ENCODE measurements at regions not wholly inside any gene's neighbourhood (a gene's known extent, or its start where the extent isn't known, plus 50 kb on each side); places are given as distances from the start of the nearest gene placed in this dataset.
"Not testable (repeated sequence)": the region's sequence is repeated elsewhere in the genome, so short reads cannot be mapped to it uniquely, and the experiment has no call there.

DNA sequence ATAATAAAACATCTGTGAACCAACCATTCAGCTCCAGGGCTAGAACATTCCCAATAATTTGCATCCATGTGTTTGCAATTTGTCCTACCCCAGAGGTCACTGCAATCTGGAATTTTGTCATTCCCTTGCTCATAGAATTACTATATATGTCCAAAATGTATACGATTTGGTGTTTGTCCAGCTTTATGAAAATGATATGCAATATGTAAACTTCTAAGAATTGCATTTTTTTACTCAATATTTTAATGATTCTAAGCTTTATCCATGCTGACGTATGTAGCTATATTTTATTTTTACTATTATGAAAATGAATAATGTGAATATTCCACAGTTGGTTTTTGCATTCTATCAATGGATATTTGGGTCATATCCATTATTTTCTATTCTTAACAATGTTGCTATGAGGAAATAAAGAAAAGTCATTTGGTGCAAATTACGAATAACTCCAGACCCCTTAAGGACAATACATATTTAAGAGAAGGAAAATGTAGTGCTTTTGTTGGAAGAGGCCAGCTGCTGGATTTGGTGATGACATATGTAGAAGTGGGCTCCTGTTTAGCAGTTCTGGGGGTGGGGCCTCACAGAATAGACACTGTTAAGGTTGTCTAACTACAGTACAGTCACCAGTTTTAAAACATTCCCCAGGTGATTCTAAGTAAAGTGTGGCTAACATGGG is 139.4 kb downstream of the SLC38A4 start:
- no peak overlapping the region for H3K4me2 ChIP-seq
- H3K9me3 ChIP-seq (replicated peaks in 1 of 11): peaks cover 11 to 28% (median 18%) of the 10 kb centered on the region in 11 experiments; a peak in 21 of 22 replicates
- no peaks in the 10 kb centered on the region for H3K4me1 ChIP-seq
- no peaks in the 10 kb centered on the region for H3K36me3 ChIP-seq
- no peak overlapping the region for H3K4me3 ChIP-seq
- no peaks in the 10 kb centered on the region for H3K27me3 ChIP-seq
- no peak for TF ChIP-seq Cebpa-rat (IDR thresholded peaks at IDR 0.05)
- no peaks in the 10 kb centered on the region for H4K20me1 ChIP-seq
- H3K9ac ChIP-seq: no peak overlapping the region
- H3K27ac ChIP-seq: no peak overlapping the region

DNA sequence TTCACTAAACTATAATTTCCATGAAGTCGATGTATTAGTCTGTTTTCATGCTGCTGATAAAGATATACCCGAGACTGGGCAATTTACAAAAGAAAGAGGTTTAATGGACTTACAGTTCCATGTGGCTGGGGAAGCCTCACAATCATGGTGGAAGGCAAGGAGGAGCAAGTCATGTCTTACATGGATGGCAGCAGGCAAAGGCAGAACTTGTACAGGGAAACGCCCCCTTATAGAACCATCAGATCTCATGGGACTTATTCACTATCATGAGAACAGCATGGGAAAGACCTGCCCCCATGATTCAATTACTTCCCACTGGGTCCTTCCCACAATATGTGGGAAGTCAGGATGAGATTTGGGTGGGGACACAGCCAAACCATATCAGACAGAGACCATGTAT is 141.6 kb downstream of the SLC38A4 start:
- not testable (repeated sequence) for H3K4me1 ChIP-seq, H3K4me2 ChIP-seq, H3K36me3 ChIP-seq, H3K27ac ChIP-seq, H3K27me3 ChIP-seq, H3K4me3 ChIP-seq, H3K9ac ChIP-seq, H4K20me1 ChIP-seq
- peaks cover 11 to 28% (median 18%) of the 10 kb centered on the region in 11 experiments; a peak in 21 of 22 replicates for H3K9me3 ChIP-seq (replicated peaks in 1 of 11)

DNA sequence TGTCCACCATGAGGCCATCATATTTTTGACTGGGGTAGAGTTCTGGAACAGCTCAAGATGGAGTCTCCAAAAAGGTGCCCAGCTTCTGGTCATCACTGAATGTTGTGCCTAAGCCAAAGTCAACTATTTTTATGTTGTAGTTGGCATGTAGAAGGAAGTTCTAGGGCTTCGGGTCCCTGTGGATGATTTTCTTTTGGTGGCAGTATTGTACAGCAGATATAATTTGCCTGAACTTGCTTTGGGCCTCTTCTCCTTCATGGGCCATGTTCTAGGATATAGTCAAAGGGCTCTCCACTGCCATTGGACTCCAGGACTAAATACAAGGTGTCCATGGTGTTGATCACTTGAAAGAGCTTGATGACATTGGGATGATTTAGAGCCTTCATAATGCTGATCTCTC is 143.6 kb downstream of the SLC38A4 start:
- no peak overlapping the region for H3K27ac ChIP-seq
- no peaks in the 10 kb centered on the region for H3K27me3 ChIP-seq
- H4K20me1 ChIP-seq: no peaks in the 10 kb centered on the region
- no peak overlapping the region for H3K4me2 ChIP-seq
- H3K4me1 ChIP-seq: peaks cover 0 to 14% (median 0%) of the 10 kb centered on the region in 10 experiments; a peak in 4 of 20 replicates
- no peak overlapping the region for H3K9ac ChIP-seq
- peaks cover 11 to 28% (median 18%) of the 10 kb centered on the region in 11 experiments; a peak in 21 of 22 replicates for H3K9me3 ChIP-seq (replicated peaks in 1 of 11)
- H3K4me3 ChIP-seq: no peak overlapping the region
- no peaks in the 10 kb centered on the region for H3K36me3 ChIP-seq
- no peak for TF ChIP-seq Cebpa-rat (IDR thresholded peaks at IDR 0.05)

DNA sequence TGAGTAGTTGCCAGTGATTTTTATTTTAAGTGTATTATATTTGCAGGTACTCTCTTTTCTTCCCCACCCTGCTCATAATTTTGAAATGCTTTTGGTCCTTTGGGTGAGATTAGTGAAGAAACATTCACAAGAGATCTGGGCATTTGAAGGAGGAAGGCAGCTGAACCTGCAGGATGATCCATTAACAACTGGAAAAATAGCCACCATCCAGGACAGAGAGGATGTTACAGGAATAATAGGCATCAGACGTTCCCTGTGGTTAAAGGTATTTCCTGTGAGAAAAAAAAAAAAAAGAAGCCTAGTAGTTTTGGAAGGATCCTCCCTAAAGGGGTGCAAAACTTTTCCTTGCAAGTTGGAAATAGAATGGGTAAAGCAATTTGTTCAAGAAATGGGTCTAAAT is 145.3 kb downstream of the SLC38A4 start:
- Histone ChIP-seq H3K27me3 (no peaks in the 10 kb centered on the region), H3K4me3 (no peak overlapping the region), H3K36me3 (no peaks in the 10 kb centered on the region), H3K9ac (no peak overlapping the region), H3K27ac (no peak overlapping the region), H3K9me3 (replicated peaks in 1 of 11) (peaks cover 11 to 26% (median 18%) of the 10 kb centered on the region in 11 experiments; a peak in 21 of 22 replicates), H3K4me1 (peaks cover 0 to 14% (median 0%) of the 10 kb centered on the region in 10 experiments; a peak in 4 of 20 replicates), H3K4me2 (no peak overlapping the region), H4K20me1 (no peaks in the 10 kb centered on the region)
- TF ChIP-seq Cebpa-rat (IDR thresholded peaks at IDR 0.05): no peak

DNA sequence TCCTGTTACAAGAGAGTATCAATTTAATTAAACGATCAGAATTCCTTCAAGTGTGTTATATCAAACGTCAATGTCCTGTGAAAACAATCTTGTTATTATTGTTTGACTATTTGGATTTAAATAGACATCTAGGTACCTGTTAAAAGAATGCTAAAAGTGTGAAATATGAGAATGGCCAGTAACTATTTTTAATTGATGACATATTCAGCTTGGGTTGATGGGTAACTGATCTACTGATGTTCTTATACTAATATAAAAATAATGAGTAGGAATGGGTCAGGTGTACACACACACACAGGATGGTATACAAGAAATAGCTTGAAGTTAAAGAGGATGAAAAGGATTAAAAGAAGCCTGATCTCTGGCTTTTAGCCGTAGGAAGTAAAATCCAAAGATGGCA is 146.0 kb downstream of the SLC38A4 start:
- no peak for TF ChIP-seq Cebpa-rat (IDR thresholded peaks at IDR 0.05)
- H3K36me3 ChIP-seq: no peaks in the 10 kb centered on the region
- H3K4me2 ChIP-seq: no peak overlapping the region
- H3K4me3 ChIP-seq: no peak overlapping the region
- H3K27me3 ChIP-seq: no peaks in the 10 kb centered on the region
- no peaks in the 10 kb centered on the region for H4K20me1 ChIP-seq
- H3K27ac ChIP-seq: no peak overlapping the region
- H3K9me3 ChIP-seq (replicated peaks in 1 of 11): peaks cover 11 to 18% (median 14%) of the 10 kb centered on the region in 11 experiments; a peak in 21 of 22 replicates
- H3K9ac ChIP-seq: no peak overlapping the region
- H3K4me1 ChIP-seq: peaks cover 0 to 14% (median 0%) of the 10 kb centered on the region in 10 experiments; a peak in 4 of 20 replicates

DNA sequence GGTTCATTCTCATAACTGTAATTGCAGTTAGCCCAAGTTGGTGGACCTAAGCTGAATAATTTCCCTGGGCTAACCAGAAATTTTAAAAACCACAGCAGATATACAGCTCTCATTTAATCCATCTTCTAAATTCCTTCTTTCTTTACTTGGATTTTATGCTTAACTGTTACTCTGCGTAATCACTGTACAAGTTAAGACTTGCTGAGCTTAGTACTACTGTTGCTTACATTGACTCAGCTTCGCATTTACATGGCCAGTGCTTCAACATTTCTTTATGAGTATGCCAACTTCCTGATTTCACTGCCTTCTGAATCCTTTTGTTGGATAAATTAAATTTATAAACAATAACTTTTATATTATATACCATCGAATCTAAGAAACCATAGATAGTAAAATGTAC is 147.4 kb downstream of the SLC38A4 start:
- TF ChIP-seq Cebpa-rat (IDR thresholded peaks at IDR 0.05): no peak
- Histone ChIP-seq H3K4me1 (peaks cover 0 to 14% (median 0%) of the 10 kb centered on the region in 10 experiments; a peak in 4 of 20 replicates), H3K9me3 (replicated peaks in 1 of 11) (peaks cover 0 to 5% (median 1%) of the 10 kb centered on the region in 11 experiments; a peak in 9 of 22 replicates), H3K4me3 (no peak overlapping the region), H4K20me1 (no peaks in the 10 kb centered on the region), H3K4me2 (peak overlapping the region in 2 of 11 experiments; percentile 46 to 75; a peak in 4 of 22 replicates), H3K27ac (no peak overlapping the region), H3K9ac (no peak overlapping the region), H3K36me3 (no peaks in the 10 kb centered on the region), H3K27me3 (no peaks in the 10 kb centered on the region)

DNA sequence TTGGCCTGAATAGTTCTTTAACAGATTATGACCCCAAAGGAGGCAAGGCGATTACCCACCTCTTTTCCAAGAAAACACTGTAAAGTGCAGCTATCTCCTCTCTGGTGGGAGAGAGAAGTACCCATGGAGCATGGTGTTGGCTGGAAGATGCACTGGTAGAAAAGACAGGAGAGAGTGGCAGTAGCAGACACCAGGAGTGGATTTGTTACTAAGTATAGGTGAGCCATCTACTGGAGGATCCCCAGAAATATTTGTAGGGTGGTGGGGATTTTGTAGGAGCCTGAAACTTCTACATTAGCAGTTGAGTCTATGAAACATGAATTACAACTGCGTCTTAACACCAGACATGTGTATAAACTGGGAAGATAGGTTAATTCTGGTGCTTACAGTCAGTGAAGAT is 148.0 kb downstream of the SLC38A4 start:
- Histone ChIP-seq H3K36me3 (no peaks in the 10 kb centered on the region), H3K4me3 (no peak overlapping the region), H3K9me3 (replicated peaks in 1 of 11) (no peaks in the 10 kb centered on the region), H3K4me2 (peak overlapping the region in 2 of 11 experiments; percentile 46 to 75; a peak in 3 of 22 replicates), H3K27ac (no peak overlapping the region), H3K4me1 (peaks cover 0 to 14% (median 0%) of the 10 kb centered on the region in 10 experiments; a peak in 4 of 20 replicates), H3K9ac (no peak overlapping the region), H4K20me1 (no peaks in the 10 kb centered on the region), H3K27me3 (no peaks in the 10 kb centered on the region)
- no peak for TF ChIP-seq Cebpa-rat (IDR thresholded peaks at IDR 0.05)

DNA sequence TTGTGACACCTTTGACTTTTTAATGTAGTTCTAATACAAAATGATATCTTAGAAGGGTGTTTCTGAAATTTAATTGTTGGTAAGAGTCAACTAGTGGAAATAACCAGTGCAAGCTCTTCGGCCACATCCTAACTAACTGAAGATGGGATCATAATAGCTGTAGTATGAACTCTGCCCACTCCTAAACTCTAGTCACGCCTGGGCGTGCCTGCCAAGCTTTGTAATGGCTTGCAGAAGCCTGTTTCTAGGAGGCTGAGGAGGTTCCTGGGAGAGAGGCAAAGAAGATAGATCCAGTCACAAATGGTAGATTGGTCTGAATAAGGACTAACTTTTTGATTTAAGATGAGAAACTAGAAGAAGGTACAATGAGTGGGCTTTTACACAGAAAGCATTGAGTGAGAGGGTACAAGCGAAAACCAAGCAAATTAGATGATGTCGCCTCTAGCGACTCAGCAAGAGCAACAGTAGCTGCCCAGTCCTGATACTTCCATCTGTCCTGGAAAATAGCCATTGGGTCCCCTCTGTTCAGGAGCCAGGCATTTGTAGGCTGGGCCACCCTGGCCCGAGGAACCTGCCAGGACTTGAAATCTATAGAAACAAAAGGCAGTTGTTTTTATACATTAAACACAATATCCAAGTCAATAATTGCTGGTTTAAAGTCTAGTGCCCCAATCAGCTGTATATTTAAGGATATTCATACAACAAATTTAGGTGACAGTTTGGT is 148.8 kb downstream of the SLC38A4 start:
- Histone ChIP-seq H3K4me1 (peaks cover 0 to 14% (median 0%) of the 10 kb centered on the region in 10 experiments; a peak in 4 of 20 replicates), H3K36me3 (no peaks in the 10 kb centered on the region), H3K9ac (no peak overlapping the region), H3K4me3 (no peak overlapping the region), H4K20me1 (no peaks in the 10 kb centered on the region), H3K4me2 (no peak overlapping the region), H3K27ac (no peak overlapping the region), H3K27me3 (no peaks in the 10 kb centered on the region), H3K9me3 (replicated peaks in 1 of 11) (no peaks in the 10 kb centered on the region)
- TF ChIP-seq Cebpa-rat (IDR thresholded peaks at IDR 0.05): no peak

DNA sequence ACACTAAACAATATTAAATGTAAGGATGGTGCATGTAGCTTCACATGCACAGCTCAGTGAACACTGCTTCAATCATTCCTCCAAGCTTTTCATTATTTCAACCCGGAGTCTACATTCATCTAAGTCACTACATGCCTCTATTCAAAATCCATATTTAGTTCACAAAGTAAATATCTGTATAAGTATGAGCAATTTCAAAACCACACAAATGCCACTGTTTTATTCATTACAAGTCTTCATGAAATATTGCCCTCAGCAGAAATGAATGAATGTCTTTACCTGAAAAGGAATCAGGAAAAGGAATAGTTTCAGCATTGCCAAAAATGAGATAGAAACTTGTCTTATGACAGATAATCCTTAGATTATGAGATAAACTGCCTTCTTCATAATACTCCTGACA is 149.4 kb downstream of the SLC38A4 start:
- Histone ChIP-seq H3K4me3 (no peak overlapping the region), H4K20me1 (no peaks in the 10 kb centered on the region), H3K9ac (no peak overlapping the region), H3K4me2 (no peak overlapping the region), H3K27me3 (no peaks in the 10 kb centered on the region), H3K27ac (no peak overlapping the region), H3K36me3 (no peaks in the 10 kb centered on the region), H3K9me3 (replicated peaks in 1 of 11) (no peaks in the 10 kb centered on the region), H3K4me1 (peaks cover 0 to 14% (median 0%) of the 10 kb centered on the region in 10 experiments; a peak in 4 of 20 replicates)
- TF ChIP-seq Cebpa-rat (IDR thresholded peaks at IDR 0.05): no peak
